ENCODE measurements at regions not wholly inside any gene's neighbourhood (a gene's known extent, or its start where the extent isn't known, plus 50 kb on each side); places are given as distances from the start of the nearest gene placed in this dataset.

GRCh38 chr2:195603998-195604397 is 53.0 kb upstream of the SLC39A10 start:
- TF ChIP-seq, protein P1, sequence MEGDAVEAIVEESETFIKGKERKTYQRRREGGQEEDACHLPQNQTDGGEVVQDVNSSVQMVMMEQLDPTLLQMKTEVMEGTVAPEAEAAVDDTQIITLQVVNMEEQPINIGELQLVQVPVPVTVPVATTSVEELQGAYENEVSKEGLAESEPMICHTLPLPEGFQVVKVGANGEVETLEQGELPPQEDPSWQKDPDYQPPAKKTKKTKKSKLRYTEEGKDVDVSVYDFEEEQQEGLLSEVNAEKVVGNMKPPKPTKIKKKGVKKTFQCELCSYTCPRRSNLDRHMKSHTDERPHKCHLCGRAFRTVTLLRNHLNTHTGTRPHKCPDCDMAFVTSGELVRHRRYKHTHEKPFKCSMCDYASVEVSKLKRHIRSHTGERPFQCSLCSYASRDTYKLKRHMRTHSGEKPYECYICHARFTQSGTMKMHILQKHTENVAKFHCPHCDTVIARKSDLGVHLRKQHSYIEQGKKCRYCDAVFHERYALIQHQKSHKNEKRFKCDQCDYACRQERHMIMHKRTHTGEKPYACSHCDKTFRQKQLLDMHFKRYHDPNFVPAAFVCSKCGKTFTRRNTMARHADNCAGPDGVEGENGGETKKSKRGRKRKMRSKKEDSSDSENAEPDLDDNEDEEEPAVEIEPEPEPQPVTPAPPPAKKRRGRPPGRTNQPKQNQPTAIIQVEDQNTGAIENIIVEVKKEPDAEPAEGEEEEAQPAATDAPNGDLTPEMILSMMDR (IDR thresholded peaks at IDR 0.05), result no peak
- TF ChIP-seq ATF2 (CRISPR knock-in tag; IDR thresholded peaks at IDR 0.05; ENCODE audit: borderline replicate concordance, low read depth) (no peak), ELF4 (CRISPR knock-in tag; IDR thresholded peaks at IDR 0.05; ENCODE audit: low read depth) (no peak), CBFB (CRISPR knock-in tag; IDR thresholded peaks at IDR 0.05; ENCODE audit: low read depth) (no peak), ATF3 (CRISPR knock-in tag; conservative IDR thresholded peaks at IDR 0.05) (no peak), RELA (CRISPR knock-in tag; IDR thresholded peaks at IDR 0.05; ENCODE audit: borderline replicate concordance) (no peak), STAT6 (CRISPR knock-in tag; conservative IDR thresholded peaks at IDR 0.05; ENCODE audit: low read depth) (no peak)
- TF ChIP-seq, protein P2, sequence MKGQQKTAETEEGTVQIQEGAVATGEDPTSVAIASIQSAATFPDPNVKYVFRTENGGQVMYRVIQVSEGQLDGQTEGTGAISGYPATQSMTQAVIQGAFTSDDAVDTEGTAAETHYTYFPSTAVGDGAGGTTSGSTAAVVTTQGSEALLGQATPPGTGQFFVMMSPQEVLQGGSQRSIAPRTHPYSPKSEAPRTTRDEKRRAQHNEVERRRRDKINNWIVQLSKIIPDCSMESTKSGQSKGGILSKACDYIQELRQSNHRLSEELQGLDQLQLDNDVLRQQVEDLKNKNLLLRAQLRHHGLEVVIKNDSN (CRISPR knock-in tag; IDR thresholded peaks at IDR 0.05), result no peak
- TF ChIP-seq, protein P3, sequence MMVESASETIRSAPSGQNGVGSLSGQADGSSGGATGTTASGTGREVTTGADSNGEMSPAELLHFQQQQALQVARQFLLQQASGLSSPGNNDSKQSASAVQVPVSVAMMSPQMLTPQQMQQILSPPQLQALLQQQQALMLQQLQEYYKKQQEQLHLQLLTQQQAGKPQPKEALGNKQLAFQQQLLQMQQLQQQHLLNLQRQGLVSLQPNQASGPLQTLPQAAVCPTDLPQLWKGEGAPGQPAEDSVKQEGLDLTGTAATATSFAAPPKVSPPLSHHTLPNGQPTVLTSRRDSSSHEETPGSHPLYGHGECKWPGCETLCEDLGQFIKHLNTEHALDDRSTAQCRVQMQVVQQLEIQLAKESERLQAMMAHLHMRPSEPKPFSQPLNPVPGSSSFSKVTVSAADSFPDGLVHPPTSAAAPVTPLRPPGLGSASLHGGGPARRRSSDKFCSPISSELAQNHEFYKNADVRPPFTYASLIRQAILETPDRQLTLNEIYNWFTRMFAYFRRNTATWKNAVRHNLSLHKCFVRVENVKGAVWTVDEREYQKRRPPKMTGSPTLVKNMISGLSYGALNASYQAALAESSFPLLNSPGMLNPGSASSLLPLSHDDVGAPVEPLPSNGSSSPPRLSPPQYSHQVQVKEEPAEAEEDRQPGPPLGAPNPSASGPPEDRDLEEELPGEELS (CRISPR knock-in tag; IDR thresholded peaks at IDR 0.05), result no peak

Measured in WTC11 (cell line).